Peyer's patch (tissue), 4 donors: ENCODE measurements at regions not wholly inside any gene's neighbourhood (a gene's known extent, or its start where the extent isn't known, plus 50 kb on each side); places are given as distances from the start of the nearest gene placed in this dataset.

Experiments used
- DNase-seq, 3 donors: peaks; one replicate each; pipeline ENCODE4 v3.0.0-alpha.2; 2017 to 2019
- H3K27ac ChIP-seq, 4 donors: fragments of 200-600 bp; sonication (generic); one replicate each; pipeline ENCODE4 v1.5.1; 2016 to 2019
- H3K27me3 ChIP-seq, 2 donors: fragments of 200-600 bp; sonication (generic); one replicate each; pipeline ENCODE4 v1.5.1; 2019
- H3K36me3 ChIP-seq, 3 donors: fragments of 200-600 bp; sonication (generic); one replicate each; pipeline ENCODE4 v1.5.1; 2016 to 2019
- H3K4me1 ChIP-seq, 4 donors: fragments of 200-600 bp; sonication (generic); one replicate each; pipeline ENCODE4 v1.5.1; 2016 to 2019
- H3K4me3 ChIP-seq, 4 donors: fragments of 200-600 bp; sonication (generic); 1 replicate in 3 of 4; 2 replicates in 1 of 4; pipeline ENCODE4 v1.5.1; 2016 to 2019; ENCODE audit warnings: mild to moderate bottlenecking in 1 of 4
- H3K9me3 ChIP-seq, 4 donors: fragments of 200-600 bp; sonication (generic); one replicate each; pipeline ENCODE4 v1.5.1; 2016 to 2019; ENCODE audit warnings: mild to moderate bottlenecking in 1 of 4
- CTCF ChIP-seq, 6 experiments: fragments of 450-650 bp in 4 of 6; fragments of 200-600 bp in 2 of 6; sonication (generic) in 1 of 6; IDR thresholded peaks; one replicate each; pipeline ENCODE4 v1.5.1; 2017 to 2019; ENCODE audit warnings: antibody characterized with exemption in 6 of 6, mild to moderate bottlenecking in 3 of 6, moderate library complexity in 1 of 6
- POLR2A ChIP-seq, 2 donors: fragments of 450-650 bp; IDR thresholded peaks; one replicate each; pipeline ENCODE4 v1.5.1; 2017; ENCODE audit warnings: antibody characterized with exemption in 2 of 2, mild to moderate bottlenecking in 2 of 2, moderate library complexity in 2 of 2

DNA sequence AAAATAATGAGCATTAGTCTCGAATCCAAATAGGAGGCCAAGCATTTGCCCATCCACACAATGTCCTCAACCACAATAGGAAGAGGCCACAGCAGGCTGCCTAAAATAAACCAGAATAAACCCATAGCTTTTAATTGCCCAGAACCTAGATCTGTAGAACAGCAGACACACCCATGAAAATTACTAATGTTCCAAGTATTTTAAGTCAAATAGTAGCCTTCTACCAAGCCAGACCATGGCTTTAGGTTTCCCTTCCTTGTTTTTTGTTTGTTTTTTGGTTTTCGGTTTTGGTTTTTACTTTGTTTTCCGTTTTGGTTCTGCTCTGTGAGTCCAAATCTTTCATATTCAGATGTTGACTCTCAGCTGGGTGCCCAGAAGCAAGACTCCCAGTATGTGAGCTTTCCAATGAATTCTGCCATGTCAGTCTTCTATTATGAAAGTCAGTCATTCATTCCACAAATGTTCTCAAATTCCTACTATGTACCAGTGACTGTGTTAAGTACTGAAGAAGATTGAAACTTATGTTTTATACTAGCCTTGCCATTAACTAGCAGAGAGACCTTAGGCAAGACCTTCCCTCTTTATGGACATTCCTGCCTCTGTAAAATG is 57.8 kb upstream of the BOC start:
- no peak overlapping the region for H3K4me3 ChIP-seq
- H3K36me3 ChIP-seq: no peaks in the 10 kb centered on the region
- H3K27me3 ChIP-seq: no peaks in the 10 kb centered on the region
- DNase-seq: no peak
- TF ChIP-seq POLR2A (IDR thresholded peaks at IDR 0.05): no peak
- TF ChIP-seq CTCF (IDR thresholded peaks at IDR 0.05): no peak
- H3K27ac ChIP-seq: peak overlapping the region in 1 of 4 donors; percentile 28
- H3K4me1 ChIP-seq: peaks cover 0 to 6% (median 0%) of the 10 kb centered on the region in 4 donors
- no peaks in the 10 kb centered on the region for H3K9me3 ChIP-seq

DNA sequence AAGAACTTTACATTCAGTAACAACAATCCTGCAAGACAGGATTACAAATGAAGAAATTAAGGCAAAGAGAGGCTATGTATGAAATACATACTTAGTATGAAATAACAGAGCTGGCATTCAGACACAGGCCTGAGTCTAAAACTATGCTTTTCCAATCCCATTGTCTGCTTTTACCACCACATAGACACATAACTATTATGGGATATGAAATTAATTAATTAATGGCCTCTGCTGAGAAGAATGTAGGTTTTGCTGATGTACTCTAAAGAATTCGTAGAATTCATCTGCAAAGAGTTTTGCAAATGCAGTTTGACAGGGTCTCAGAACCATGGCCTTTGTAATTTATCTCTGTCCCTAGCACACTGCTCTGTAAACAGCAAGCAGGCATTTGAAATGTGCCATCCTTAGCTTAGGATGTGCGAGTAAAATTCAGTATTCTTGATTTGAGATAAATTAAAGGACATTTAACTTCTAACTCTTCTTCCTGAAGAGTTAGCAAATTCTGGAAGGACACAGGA is 54.5 kb upstream of the BOC start:
- Histone ChIP-seq H3K27ac (no peak overlapping the region), H3K4me1 (peaks cover 0 to 5% (median 0%) of the 10 kb centered on the region in 4 donors)
- TF ChIP-seq POLR2A (IDR thresholded peaks at IDR 0.05): no peak

GRCh38 chr3:113157408-113158030 is 53.8 kb upstream of the BOC start:
- H3K9me3 ChIP-seq: no peaks in the 10 kb centered on the region
- no peaks in the 10 kb centered on the region for H3K27me3 ChIP-seq
- TF ChIP-seq CTCF (IDR thresholded peaks at IDR 0.05): no peak
- no peak for TF ChIP-seq POLR2A (IDR thresholded peaks at IDR 0.05)
- peak in 1 of 3 donors; percentile 53 for DNase-seq
- H3K4me1 ChIP-seq: no peaks in the 10 kb centered on the region
- H3K4me3 ChIP-seq: no peak overlapping the region
- H3K36me3 ChIP-seq: no peaks in the 10 kb centered on the region
- peak overlapping the region in 1 of 4 donors; percentile 13 for H3K27ac ChIP-seq

More for the DNA sequence above, 54.5 kb upstream of the BOC start:
- Histone ChIP-seq H3K36me3 (no peaks in the 10 kb centered on the region), H3K9me3 (no peaks in the 10 kb centered on the region), H3K4me3 (no peak overlapping the region), H3K27me3 (no peaks in the 10 kb centered on the region)
- no peak for DNase-seq

DNA sequence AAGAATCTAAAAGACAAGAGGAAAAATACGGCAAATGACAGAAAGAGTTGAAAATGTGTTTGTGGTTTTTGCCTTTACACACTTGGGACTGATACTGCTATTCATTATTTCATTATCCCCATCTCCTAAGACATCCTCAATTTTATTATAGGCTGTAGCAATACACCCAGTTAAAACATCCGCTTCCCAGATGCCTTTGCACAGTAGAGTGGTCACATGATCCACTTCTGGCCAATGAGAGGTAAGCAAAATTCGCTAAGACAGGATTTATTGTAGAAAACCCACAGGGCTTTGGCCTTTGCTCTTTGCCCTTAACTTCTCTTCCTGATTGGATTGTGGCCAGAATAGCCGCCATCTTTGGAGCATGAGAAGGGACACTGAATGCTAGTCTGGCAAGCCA is 53.2 kb upstream of the BOC start:
- H3K27ac ChIP-seq: peak overlapping the region in 1 of 4 donors; percentile 13

More for the DNA sequence above, 53.2 kb upstream of the BOC start:
- Histone ChIP-seq H3K36me3 (no peaks in the 10 kb centered on the region), H3K27me3 (no peaks in the 10 kb centered on the region), H3K4me1 (no peaks in the 10 kb centered on the region), H3K4me3 (no peak overlapping the region), H3K9me3 (no peaks in the 10 kb centered on the region)
- no peak for TF ChIP-seq CTCF (IDR thresholded peaks at IDR 0.05)
- no peak for TF ChIP-seq POLR2A (IDR thresholded peaks at IDR 0.05)
- no peak for DNase-seq
